ENCODE measurements at regions not wholly inside any gene's neighbourhood (a gene's known extent, or its start where the extent isn't known, plus 50 kb on each side); places are given as distances from the start of the nearest gene placed in this dataset.
"Not testable (repeated sequence)": the region's sequence is repeated elsewhere in the genome, so short reads cannot be mapped to it uniquely, and the experiment has no call there.

DNA sequence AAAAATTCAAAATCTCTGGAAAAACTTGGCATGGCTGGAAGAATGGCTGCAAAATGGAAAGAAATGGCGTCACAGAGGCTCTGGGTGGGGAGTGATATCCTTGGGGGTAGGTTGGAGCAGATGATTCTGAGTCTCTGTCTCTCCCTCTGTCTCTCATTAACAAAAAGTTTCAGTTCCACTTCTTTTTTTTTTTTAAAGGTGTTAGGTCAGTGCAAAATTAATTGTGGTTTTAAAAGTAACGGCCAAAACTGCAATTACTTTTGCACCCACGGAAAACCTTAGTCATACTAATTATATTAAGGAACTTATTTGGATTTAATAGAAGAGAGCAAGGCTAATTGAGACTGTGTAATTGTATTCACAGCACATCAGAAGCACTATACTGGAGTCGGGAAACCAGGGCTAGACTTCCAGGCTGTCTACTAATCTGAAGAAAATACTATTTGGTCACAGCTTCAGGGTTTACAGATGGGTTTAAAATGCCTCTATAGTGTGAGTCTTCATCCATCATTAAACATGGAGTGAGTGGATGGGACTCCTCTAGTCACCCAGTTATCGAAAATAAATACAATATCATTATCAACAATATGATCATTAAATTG lies 289.1 kb upstream of the PLD5 start:
- DNase-seq (ENCODE audit: low spot score): no peak

DNA sequence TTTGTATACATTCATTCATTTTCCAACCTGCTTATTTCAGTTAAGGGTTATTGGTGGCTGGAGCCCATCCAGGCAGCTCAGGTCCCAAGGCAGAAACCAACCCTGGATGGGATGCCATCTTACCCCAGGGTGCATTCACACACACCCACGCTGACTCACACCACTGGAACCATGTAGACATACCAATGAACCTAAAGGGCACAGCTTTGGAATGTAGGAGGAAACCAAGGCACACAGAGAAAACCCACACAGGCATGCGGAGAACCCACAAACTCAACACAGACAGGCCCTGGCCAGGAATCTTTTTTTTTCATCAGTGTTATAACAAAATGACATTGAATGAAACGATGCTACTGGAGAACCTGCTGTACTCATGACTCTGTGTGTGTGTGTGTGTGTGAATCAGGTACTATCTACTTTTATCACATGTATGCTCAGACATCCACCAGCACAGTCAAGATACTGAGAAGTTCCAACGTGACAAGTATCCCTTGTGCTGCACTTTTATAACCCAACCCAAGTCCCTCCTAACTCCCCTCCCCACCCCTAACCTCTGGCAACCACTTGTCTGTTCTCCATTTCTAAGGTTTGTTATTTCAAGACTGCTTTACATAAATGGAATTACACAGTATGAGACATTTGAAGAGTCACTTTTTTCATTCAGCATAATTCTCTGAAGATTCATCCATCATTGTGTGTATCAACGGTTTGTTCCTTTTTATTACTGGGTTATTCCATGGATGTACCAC lies 286.8 kb upstream of the PLD5 start:
- no peak for DNase-seq (ENCODE audit: low spot score)

DNA sequence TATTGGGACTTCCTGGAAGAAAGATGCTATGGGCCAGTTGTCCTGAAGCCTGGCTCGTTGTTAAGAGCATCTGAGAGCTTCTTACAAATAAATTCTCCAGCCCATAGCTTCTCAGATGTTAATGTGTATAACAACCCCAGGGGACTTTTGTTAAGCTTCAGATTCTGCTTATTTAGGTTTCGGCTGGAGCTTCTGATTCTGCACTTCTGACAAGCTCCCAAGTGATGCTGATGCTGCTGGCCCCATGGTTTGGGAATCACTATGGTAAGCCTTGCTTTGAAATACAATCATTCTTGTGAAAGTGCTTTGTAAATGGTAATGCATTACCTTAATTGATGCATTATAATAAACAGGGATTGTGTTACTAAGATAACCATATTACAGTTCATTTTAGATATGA lies 281.8 kb upstream of the PLD5 start:
- DNase-seq (ENCODE audit: low spot score): no peak

DNA sequence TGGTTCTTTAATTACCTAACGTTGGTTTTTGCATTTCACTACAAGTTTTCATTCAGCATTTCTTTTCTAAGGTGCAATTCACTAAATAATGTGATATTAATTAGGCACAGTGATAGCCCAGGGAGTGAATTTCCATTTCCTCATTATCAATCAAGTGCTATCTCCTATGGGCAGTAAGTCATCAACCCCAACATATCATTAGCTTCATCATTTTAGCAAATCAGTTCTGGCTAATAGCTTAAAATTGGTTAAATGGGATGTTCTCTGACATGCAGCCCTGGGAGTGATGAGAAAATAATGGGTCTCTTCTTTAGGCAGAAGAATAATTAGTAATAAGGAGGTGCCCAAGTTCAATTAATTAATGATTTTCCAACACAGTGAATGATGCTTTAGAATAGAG lies 280.9 kb upstream of the PLD5 start:
- not testable (repeated sequence) for DNase-seq (ENCODE audit: low spot score)

DNA sequence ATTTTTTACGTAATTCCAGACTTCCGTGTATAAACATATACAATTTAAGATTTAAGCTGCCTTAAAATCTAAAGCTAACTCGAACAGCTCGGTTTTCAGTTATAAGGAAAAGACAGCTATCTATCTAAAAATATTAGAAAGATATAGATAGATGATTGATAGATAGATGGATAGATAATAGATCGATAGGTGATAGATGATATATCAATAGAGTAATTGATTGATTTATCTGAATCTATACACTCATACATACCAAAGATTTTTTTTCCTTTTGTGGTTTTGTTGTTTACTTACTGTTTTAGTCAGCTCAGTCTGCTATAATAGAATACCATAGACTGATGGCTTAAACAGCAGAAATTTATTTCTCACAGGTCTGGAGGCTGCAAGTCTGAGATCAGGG lies 278.5 kb upstream of the PLD5 start:
- DNase-seq (ENCODE audit: low spot score): no peak

DNA sequence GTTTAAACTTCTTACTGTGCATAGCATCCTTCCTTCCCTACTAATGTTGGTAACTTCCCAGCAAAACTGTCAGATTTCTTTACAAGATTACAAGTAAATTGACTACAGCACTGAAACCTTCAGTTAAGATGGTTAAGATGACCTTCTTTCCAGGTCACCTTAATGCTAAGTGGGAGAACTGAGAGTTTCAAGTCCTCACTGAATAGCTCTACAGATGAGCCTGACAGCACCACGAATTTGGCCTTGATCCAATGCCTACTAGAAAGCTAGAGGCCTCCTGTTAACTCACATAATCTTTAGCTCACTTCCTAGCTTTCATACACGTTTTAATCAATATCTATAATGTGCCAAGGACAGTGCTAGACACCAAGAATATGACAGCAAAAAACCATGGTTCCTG lies 276.0 kb upstream of the PLD5 start:
- DNase-seq (ENCODE audit: low spot score): no peak

DNA sequence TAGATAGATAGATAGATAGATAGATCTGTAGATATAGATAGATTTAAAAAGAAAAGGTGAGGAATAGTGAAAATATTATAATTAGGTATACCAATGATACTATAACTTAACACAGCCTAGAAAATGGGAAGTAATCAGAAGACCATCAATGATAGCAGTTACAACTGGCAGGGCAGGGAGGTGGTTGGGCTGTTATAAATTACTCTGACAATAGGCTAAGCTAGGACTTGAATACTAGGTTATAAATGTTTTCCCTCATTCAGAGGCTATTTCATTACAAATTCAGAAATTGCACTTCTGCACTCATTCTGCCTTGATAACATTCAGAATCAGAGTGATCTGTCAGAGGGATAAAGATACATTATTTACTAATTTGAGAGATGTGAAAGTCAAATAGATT lies 273.4 kb upstream of the PLD5 start:
- DNase-seq (ENCODE audit: low spot score): no peak

DNA sequence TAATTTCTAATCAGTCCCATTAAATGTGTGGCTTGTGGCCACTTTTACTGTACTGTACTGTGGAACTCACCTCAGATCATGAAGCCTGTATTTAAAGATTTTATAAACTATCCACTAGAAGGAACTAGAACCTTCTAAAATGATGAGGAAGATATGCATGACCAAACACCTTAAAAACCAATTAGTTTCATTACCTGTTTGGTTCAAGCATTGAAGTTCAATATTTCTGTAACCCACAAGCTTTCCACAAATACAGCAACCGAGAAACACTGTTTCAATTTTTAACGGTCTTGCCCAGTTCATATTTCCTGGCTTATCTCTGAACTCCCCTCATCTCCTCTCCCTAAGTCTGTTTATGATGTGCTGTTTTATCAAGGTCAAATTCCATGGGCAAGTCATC lies 264.3 kb upstream of the PLD5 start:
- DNase-seq (ENCODE audit: low spot score): no peak

DNA sequence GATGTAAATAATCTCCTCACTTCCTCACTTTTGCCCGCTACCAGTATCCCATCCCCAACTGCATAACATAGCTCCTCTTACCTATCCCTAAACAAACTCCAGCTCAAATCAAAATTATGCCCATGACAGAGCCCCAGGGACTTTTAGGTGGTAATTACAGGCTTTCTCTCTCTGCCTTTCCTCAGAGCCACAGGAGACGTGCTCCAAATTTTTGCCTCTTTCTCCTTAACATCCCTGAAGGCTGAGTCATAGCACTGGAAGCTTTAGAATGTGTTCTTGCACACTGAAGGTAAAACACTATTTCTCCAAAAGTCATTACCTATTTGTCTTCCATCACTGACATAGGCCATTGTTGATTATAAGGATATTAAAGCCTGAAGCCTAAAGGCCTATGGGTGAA lies 263.5 kb upstream of the PLD5 start:
- no peak for DNase-seq (ENCODE audit: low spot score)

DNA sequence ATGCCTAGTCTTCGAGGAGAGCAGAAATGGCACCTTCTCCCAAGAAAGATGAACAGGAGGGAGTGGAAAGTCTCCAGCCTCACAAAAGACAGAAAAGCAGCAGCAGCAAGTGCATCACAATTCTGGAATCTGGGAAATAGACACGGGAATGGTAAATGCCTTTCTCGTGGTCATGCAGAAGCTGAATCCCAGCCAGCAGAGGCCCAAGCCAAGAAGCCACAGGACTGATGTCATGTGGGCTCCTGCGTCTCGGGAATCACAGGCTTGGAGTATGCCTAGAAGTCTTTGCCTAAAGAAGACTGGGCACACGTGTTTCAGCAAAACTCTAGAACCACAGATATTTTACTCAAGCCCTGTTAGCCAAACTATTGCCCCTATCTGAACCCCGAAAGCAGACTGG lies 260.3 kb upstream of the PLD5 start:
- no peak for DNase-seq (ENCODE audit: low spot score)

DNA sequence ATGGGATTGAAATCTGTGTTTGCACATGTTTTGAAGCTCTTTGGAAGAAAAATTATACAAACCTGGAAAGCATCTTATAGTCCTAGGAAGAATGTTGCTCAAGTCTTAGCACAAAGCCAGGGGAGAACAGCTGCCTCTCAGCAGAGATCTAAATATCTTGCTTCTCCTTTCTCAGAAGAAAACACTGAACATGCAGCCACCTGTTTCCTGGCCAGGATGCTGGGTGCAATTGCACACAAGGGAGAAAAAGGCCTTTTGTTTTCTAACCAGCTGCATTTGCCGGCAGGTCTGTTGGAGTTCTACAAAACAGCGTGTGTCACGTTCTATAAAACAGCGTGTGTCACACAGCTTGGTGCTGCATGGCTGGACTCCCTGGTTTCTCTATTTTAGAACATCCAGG lies 259.6 kb upstream of the PLD5 start:
- DNase-seq (ENCODE audit: low spot score): no peak

DNA sequence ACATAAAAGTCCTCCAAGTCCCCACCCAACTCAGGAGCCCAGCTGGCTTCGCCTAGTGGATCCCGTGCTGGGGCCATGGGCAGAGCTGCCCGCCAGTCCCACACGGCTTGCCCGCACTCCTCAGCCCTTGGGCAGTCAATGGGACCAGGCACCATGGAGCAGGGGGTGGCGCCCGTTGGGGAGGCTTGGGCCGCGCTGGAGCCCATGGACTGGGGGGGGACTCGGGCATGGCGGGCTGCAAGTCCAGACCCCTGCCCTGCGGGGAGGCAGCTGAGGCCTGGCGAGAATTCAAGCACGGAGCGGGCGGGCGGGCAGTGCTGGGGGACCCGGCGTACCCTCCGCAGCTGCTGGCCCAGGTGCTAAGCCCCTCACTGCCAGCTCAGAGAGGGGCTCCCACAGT lies 249.8 kb upstream of the PLD5 start:
- DNase-seq (ENCODE audit: low spot score): no peak

DNA sequence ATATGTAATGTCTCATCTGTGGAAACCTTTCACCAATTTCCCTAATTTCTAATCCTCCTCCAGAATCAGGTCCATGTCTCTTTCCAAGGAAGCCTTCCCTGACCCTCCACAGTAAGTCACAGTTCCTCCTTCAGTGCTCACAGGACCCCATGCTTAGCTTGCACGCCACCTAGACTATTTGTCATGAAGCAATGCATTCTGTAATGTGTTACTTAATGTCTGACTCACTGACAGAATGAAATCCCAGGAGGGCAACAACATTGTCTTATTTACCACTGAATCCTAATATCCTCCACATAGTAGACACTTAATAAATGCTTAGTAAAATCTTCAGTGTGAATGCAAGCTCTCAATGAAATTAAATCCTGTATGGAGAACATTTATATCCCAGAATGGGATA lies 245.9 kb upstream of the PLD5 start:
- DNase-seq (ENCODE audit: low spot score): no peak

DNA sequence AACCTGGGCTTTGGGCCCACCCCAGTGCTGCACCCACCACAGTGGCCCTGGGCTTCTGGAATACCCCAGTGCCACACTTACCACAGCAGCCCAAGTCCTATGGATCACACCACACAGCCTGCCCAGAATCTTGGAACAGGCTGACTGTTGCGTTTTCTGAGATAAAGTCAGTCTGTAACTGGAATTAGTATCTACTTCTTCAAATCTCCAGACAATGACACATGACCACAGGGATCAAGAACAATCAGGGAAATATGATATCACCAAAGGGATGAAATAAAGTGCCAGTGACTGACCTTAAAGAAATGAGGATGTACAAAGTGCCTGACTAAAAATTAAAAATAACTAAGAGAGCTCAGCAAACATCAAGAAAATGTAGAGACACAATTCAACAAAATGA lies 239.7 kb upstream of the PLD5 start:
- DNase-seq (ENCODE audit: low spot score): no peak

DNA sequence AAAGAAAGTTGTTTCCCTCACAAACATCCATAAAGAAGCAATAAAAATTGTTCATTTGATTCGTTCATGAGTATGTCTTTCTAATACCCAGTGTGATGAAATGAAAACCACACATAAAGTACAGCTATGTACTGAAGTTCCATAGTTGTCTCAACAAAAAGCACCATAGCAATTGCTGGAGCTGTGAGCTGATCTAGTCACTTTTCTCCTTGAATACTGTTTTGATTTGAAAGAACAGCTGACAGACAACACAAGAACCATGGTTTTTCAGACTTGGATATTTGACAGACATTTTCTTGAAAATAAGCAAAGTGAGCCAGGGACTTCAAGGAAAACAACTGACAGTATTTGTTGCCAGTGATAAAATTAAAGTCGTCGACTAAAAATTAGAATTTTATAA lies 237.1 kb upstream of the PLD5 start:
- no peak for DNase-seq (ENCODE audit: low spot score)

DNA sequence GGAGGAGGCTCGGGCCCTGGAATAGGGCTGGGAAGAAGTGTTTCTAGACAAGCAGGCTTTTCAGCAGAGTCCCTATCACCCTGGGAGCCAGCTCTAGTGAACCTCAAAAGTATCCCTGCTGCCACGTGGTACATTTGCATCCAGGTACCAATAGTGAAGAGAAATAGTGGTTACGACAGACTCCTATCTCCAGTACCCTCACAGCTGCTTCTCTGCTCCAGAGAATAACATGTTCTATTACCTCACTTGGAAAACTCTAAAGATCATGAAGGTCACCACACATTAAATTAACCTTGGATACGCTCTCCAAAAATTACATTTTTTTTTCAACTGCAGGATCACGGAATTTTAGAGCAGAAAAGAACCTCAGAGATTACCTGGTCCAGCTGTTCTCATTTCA lies 230.4 kb upstream of the PLD5 start:
- DNase-seq (ENCODE audit: low spot score): no peak

DNA sequence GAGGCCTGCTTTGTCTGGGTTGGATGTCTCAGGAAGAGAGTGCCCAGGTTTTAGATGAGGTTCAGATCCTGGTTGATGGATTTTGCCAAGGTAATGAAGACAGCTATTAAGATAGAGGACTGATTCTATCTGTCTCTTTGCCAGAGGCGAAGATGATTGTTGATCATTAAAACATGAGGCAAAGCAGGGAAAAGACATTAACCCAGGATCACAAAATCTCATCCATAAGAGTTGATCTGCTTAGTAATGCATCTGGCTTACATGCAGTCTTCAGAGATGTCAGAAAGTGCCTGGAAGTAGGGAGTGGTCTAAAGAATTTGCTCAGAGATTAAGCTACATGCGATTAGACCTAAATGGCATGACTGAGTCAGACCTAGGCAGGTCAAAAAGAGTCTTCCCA lies 229.6 kb upstream of the PLD5 start:
- no peak for DNase-seq (ENCODE audit: low spot score)

DNA sequence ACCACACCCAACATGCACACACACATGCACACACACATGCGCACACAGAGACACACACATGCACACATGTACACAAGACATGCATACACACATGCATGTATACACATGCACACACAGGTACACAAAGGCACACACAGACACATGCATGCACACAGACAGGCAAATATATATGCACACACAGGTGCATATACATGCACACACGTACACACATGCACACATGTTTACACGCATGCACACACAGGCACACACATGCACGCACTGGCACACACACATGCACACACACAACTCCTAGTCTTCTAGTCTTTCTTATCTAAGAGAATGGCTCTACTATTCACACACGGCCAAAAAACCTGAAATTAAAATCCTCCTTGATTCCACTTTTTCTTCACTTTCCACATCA lies 222.7 kb upstream of the PLD5 start:
- DNase-seq (ENCODE audit: low spot score): no peak

DNA sequence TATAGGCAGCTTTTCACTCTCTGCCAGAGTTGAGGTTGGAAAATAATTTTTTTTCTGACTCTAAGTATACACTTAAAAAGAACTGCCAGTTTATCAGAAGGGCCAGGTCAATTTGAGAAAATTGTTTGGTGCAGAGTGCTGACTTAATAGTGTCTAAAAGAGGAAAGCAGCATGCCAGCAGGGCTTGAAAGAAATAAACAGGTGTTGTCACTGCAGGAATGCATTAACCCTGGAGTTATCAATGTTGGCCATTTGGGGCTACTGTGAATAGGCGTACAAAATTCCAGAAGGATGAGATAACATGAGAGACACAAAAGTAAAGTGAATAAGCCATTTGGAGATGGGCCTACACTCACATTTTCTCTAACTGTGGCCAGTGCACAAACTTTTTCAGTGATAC lies 220.6 kb upstream of the PLD5 start:
- no peak for DNase-seq (ENCODE audit: low spot score)

DNA sequence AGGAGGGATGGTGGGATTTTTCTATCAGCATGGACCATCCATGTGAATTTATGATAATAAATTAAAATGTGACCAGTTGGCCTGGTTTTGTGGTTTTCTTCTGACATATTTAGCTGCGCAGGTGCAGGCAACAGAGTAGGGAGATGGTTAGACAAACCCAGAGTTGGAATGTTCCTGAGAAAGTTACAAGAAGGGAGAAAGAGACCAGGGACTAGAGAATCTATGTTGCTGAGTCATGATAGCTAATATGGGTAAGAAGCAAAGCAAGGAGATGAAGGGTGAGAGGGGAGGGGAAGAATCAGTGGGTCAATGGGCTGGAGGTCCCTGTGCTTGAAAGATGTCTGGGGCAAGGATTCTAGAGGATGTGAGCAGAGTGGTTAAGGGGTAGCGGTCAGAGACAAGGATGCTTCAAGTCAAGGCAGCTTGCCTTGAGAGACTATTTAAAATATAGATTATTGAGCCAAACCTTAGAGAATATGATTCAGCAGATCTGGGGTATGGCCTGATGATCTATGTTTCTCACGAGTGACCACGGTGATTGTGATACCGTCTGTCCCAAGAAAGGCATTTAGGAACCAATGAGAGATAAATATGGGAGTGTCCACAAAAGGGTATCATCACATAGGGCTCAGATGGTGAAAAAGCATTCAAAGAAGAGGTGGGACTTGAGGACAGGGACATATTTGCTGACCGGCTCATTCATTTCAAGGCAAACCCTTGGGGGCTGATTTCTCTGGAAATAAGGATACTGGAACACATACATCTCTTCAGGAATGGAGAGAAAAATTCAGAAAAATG lies 219.7 kb upstream of the PLD5 start:
- no peak for DNase-seq (ENCODE audit: low spot score)

DNA sequence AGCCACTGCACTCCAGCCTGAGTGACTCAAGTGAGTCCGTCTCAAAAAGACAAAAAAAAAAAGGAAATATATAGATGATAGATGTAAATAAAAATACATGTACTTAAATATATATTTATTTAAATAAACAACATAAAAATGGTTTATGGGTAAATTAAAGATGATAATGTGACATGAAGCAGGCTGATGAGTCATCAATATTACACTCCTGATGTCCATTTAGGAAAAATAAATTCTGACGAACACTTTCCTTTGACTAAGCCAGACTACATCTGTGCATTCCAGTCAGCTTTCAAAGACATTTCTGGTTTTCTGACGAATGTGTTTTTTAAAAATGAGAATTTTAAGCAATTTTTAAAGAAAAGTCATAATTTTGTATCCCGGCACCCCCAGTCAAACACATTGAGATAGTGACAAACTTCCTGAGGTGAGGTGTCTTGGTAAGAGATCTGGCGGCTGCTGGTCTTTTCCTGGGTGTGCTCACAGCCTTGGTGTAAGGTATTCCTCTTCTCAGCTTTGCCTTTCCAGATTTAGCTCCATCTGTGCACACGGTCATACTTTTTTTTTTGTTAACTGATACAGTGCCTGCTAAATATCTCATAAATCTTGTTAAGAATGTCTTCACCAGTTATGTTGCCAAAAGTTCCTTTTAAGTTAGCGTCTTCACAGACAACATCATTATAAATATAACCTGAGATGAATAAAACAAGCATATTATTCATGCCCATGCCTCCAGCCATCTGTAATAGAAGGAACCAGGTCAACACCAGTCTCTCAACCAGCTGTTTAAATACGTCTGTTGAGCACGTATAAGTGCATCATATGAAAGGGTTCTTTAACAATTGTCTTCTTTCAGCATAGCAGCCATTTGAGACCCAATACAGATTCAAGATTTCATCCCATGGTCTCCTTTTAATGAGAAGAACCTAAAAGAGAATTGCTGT lies 214.5 kb upstream of the PLD5 start:
- no peak for DNase-seq (ENCODE audit: low spot score)

DNA sequence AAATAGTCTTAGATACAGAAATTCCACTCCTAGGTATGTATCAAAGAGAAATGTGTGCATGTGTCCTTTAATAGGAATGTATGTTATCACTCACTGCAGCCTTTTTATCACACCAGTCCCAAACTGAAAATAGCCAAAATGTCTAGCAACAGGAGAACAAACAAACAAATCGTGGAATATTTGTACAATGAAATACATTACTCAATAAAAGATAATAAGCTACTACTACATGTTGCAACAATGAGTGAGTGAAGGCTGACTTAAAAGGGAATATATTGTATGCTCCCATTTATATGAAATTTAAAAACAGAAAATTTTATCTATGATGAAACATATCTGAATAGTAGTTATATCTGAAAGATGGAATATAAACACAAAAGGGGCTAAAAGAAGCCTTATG lies 212.1 kb upstream of the PLD5 start:
- no peak for DNase-seq (ENCODE audit: low spot score)

Data from mucosa of gallbladder (tissue), 1 donor.